Neuron (in vitro differentiated cells): ENCODE measurements at regions not wholly inside any gene's neighbourhood (a gene's known extent, or its start where the extent isn't known, plus 50 kb on each side); places are given as distances from the start of the nearest gene placed in this dataset.
"Not testable (repeated sequence)": the region's sequence is repeated elsewhere in the genome, so short reads cannot be mapped to it uniquely, and the experiment has no call there.

Experiments
- H2AFZ ChIP-seq: one replicate; pipeline ENCODE4 v1.6.1; 2013; ENCODE audit warnings: low read depth, mild to moderate bottlenecking, inconsistent platforms, low read length, moderate library complexity
- H3K27me3 ChIP-seq: one replicate; pipeline ENCODE4 v1.6.1; 2013; ENCODE audit warnings: low read length; ENCODE audit not compliant: insufficient read depth
- H3K36me3 ChIP-seq: one replicate; pipeline ENCODE4 v1.6.1; 2013; ENCODE audit warnings: low read length; ENCODE audit not compliant: insufficient read depth
- H3K4me1 ChIP-seq: one replicate; pipeline ENCODE4 v1.6.1; 2013; ENCODE audit warnings: low read length; ENCODE audit not compliant: insufficient read depth
- H3K4me3 ChIP-seq: 2 replicates; pipeline ENCODE4 v1.5.1; 2013; ENCODE audit warnings: mild to moderate bottlenecking, low read length, moderate library complexity
- H3K9me3 ChIP-seq: one replicate; pipeline ENCODE4 v1.6.1; 2013; ENCODE audit warnings: low read length

GRCh38 chr12:46521145-46521544 lies 148.6 kb upstream of the SLC38A2 start:
- no peak overlapping the region for H3K4me3 ChIP-seq
- H3K9me3 ChIP-seq, result no peaks in the 10 kb centered on the region
- H2AFZ ChIP-seq, result no peak overlapping the region
- H3K4me1 ChIP-seq, result no peaks in the 10 kb centered on the region
- no peaks in the 10 kb centered on the region for H3K27me3 ChIP-seq
- no peaks in the 10 kb centered on the region for H3K36me3 ChIP-seq

- Histone ChIP-seq H2AFZ (no peak overlapping the region), H3K4me3 (no peak overlapping the region), H3K4me1 (no peaks in the 10 kb centered on the region), H3K36me3 (no peaks in the 10 kb centered on the region), H3K27me3 (no peaks in the 10 kb centered on the region), H3K9me3 (no peaks in the 10 kb centered on the region)
Observed at GRCh38 chr12:46519407-46519806, 146.8 kb upstream of the SLC38A2 start.

GRCh38 chr12:46518729-46519128 lies 146.2 kb upstream of the SLC38A2 start:
- H3K36me3 ChIP-seq, result no peaks in the 10 kb centered on the region
- H3K4me1 ChIP-seq, result no peaks in the 10 kb centered on the region
- H3K27me3 ChIP-seq, result no peaks in the 10 kb centered on the region
- no peaks in the 10 kb centered on the region for H3K9me3 ChIP-seq
- no peak overlapping the region for H2AFZ ChIP-seq
- H3K4me3 ChIP-seq, result no peak overlapping the region

- H3K36me3 ChIP-seq, result no peaks in the 10 kb centered on the region
- no peak overlapping the region for H3K4me3 ChIP-seq
- no peaks in the 10 kb centered on the region for H3K27me3 ChIP-seq
- no peaks in the 10 kb centered on the region for H3K9me3 ChIP-seq
- no peaks in the 10 kb centered on the region for H3K4me1 ChIP-seq
- H2AFZ ChIP-seq, result no peak overlapping the region
Observed at GRCh38 chr12:46518169-46518568, 145.6 kb upstream of the SLC38A2 start.

- Histone ChIP-seq H3K4me1 (no peaks in the 10 kb centered on the region), H3K27me3 (no peaks in the 10 kb centered on the region), H3K9me3 (no peaks in the 10 kb centered on the region), H3K4me3 (no peak overlapping the region), H2AFZ (no peak overlapping the region), H3K36me3 (no peaks in the 10 kb centered on the region)
Observed at GRCh38 chr12:46517579-46517962, 145.0 kb upstream of the SLC38A2 start.

- H2AFZ ChIP-seq, result no peak overlapping the region
- H3K36me3 ChIP-seq, result no peaks in the 10 kb centered on the region
- no peaks in the 10 kb centered on the region for H3K4me1 ChIP-seq
- H3K9me3 ChIP-seq, result no peaks in the 10 kb centered on the region
- no peaks in the 10 kb centered on the region for H3K27me3 ChIP-seq
- no peak overlapping the region for H3K4me3 ChIP-seq
Observed at GRCh38 chr12:46516933-46517578, 144.5 kb upstream of the SLC38A2 start.

- H3K9me3 ChIP-seq, result no peaks in the 10 kb centered on the region
- H3K4me1 ChIP-seq, result no peaks in the 10 kb centered on the region
- no peaks in the 10 kb centered on the region for H3K27me3 ChIP-seq
- no peak overlapping the region for H2AFZ ChIP-seq
- H3K4me3 ChIP-seq, result no peak overlapping the region
- no peaks in the 10 kb centered on the region for H3K36me3 ChIP-seq
Observed at GRCh38 chr12:46516238-46516932, 143.8 kb upstream of the SLC38A2 start.

- no peak overlapping the region for H2AFZ ChIP-seq
- H3K4me1 ChIP-seq, result no peaks in the 10 kb centered on the region
- H3K4me3 ChIP-seq, result no peak overlapping the region
- no peaks in the 10 kb centered on the region for H3K27me3 ChIP-seq
- no peaks in the 10 kb centered on the region for H3K9me3 ChIP-seq
- no peaks in the 10 kb centered on the region for H3K36me3 ChIP-seq
Observed at GRCh38 chr12:46515829-46516228, 143.3 kb upstream of the SLC38A2 start.

GRCh38 chr12:46514886-46515285 lies 142.3 kb upstream of the SLC38A2 start:
- H3K9me3 ChIP-seq, result no peaks in the 10 kb centered on the region
- no peaks in the 10 kb centered on the region for H3K36me3 ChIP-seq
- H3K27me3 ChIP-seq, result no peaks in the 10 kb centered on the region
- no peaks in the 10 kb centered on the region for H3K4me1 ChIP-seq
- no peak overlapping the region for H2AFZ ChIP-seq
- no peak overlapping the region for H3K4me3 ChIP-seq

- not testable (repeated sequence) for H3K36me3 ChIP-seq, H2AFZ ChIP-seq, H3K4me3 ChIP-seq, H3K4me1 ChIP-seq, H3K9me3 ChIP-seq, H3K27me3 ChIP-seq
Observed at GRCh38 chr12:46510257-46510656, 137.7 kb upstream of the SLC38A2 start.

GRCh38 chr12:46509135-46509534 lies 136.6 kb upstream of the SLC38A2 start:
- no peak overlapping the region for H3K4me3 ChIP-seq
- H3K27me3 ChIP-seq, result no peaks in the 10 kb centered on the region
- H3K4me1 ChIP-seq, result no peaks in the 10 kb centered on the region
- no peaks in the 10 kb centered on the region for H3K36me3 ChIP-seq
- H2AFZ ChIP-seq, result no peak overlapping the region
- peaks cover 3% of the 10 kb centered on the region for H3K9me3 ChIP-seq

GRCh38 chr12:46508651-46509050 lies 136.1 kb upstream of the SLC38A2 start:
- peaks cover 3% of the 10 kb centered on the region for H3K9me3 ChIP-seq
- no peak overlapping the region for H2AFZ ChIP-seq
- H3K27me3 ChIP-seq, result no peaks in the 10 kb centered on the region
- no peaks in the 10 kb centered on the region for H3K36me3 ChIP-seq
- no peaks in the 10 kb centered on the region for H3K4me1 ChIP-seq
- no peak overlapping the region for H3K4me3 ChIP-seq

GRCh38 chr12:46507766-46508165 lies 135.2 kb upstream of the SLC38A2 start:
- H3K27me3 ChIP-seq, result no peaks in the 10 kb centered on the region
- H3K9me3 ChIP-seq, result peaks cover 3% of the 10 kb centered on the region
- no peak overlapping the region for H2AFZ ChIP-seq
- no peaks in the 10 kb centered on the region for H3K4me1 ChIP-seq
- H3K4me3 ChIP-seq, result no peak overlapping the region
- no peaks in the 10 kb centered on the region for H3K36me3 ChIP-seq

- Histone ChIP-seq H3K27me3 (no peaks in the 10 kb centered on the region), H2AFZ (no peak overlapping the region), H3K4me1 (no peaks in the 10 kb centered on the region), H3K36me3 (no peaks in the 10 kb centered on the region), H3K4me3 (no peak overlapping the region), H3K9me3 (peaks cover 3% of the 10 kb centered on the region)
Observed at GRCh38 chr12:46506961-46507360, 134.4 kb upstream of the SLC38A2 start.
